IMR-90 (cell line): ENCODE measurements at regions not wholly inside any gene's neighbourhood (a gene's known extent, or its start where the extent isn't known, plus 50 kb on each side); places are given as distances from the start of the nearest gene placed in this dataset.

Experiments used
- ATAC-seq: fragments of 200-7000 bp; cut with Tn5 transposase; 2 replicates; pipeline ENCODE4 v1.9.1; 2020; ENCODE audit warnings: low read depth, mild to moderate bottlenecking, moderate library complexity
- BruUV-seq: library from RNA; stranded (reverse); fragments of 400-500 nt; replicated peaks from 2 replicates; lab custom pipeline; 2021; lab: Mats Ljungman, UMichigan
- CTCF ChIA-PET: fragments of 300-600 bp; formaldehyde crosslinking; extraction: SDS; loops from one replicate; lab custom pipeline; 2021; ENCODE audit warnings: antibody characterized with exemption; lab: Yijun Ruan, JAX
- POLR2A ChIA-PET: fragments of 300-600 bp; sonication (Branson Sonifier 250); formaldehyde crosslinking; loops from one replicate; lab custom pipeline; 2022; ENCODE audit warnings: antibody characterized with exemption; ENCODE audit not compliant: unreplicated experiment; lab: Charles Lee
- DNase-seq: peaks from one replicate; pipeline ENCODE4 v3.0.0; 2013
- H2AFZ ChIP-seq: replicated peaks from 2 replicates; pipeline ENCODE3; 2013; ENCODE audit warnings: low read length, mild to moderate bottlenecking; ENCODE audit not compliant: poor library complexity
- H2AK5ac ChIP-seq: 2 replicates; pipeline ENCODE4 v1.6.1; 2013; ENCODE audit warnings: low read depth, low read length, inconsistent platforms
- H2AK9ac ChIP-seq: replicated peaks from 2 replicates; pipeline ENCODE3; 2013; ENCODE audit warnings: mild to moderate bottlenecking, low read depth, low read length, moderate library complexity; ENCODE audit not compliant: poor library complexity
- H2BK120ac ChIP-seq: 2 replicates; pipeline ENCODE4 v1.6.1; 2013; ENCODE audit warnings: low read depth, low read length, inconsistent platforms
- H2BK15ac ChIP-seq: 3 replicates; pipeline ENCODE4 v1.6.1; 2013; ENCODE audit warnings: low read depth, low read length, inconsistent platforms
- H2BK20ac ChIP-seq: 2 replicates; pipeline ENCODE4 v1.6.1; 2013; ENCODE audit warnings: low read depth, mild to moderate bottlenecking, inconsistent platforms, low read length, moderate library complexity
- H2BK5ac ChIP-seq: 2 replicates; pipeline ENCODE4 v1.6.1; 2013; ENCODE audit warnings: mild to moderate bottlenecking, low read depth, low read length, inconsistent platforms; ENCODE audit not compliant: poor library complexity, severe bottlenecking
- H3K14ac ChIP-seq: replicated peaks from 2 replicates; pipeline ENCODE4 v1.6.1; 2013; ENCODE audit warnings: low read depth, low read length, inconsistent platforms
- H3K18ac ChIP-seq: 2 replicates; pipeline ENCODE4 v1.6.1; 2013; ENCODE audit warnings: low read depth, low read length, control low read depth
- H3K23ac ChIP-seq: 2 replicates; pipeline ENCODE4 v1.6.1; 2013; ENCODE audit warnings: low read depth, low read length, inconsistent platforms
- H3K27ac ChIP-seq: 2 replicates; pipeline ENCODE4 v1.5.1; 2013; ENCODE audit warnings: mild to moderate bottlenecking, control low read depth, low read length; ENCODE audit not compliant: insufficient read depth
- H3K27me3 ChIP-seq: 2 replicates; pipeline ENCODE4 v1.6.1; 2013; ENCODE audit warnings: low read length; ENCODE audit not compliant: control insufficient read depth, insufficient read depth
- H3K36me3 ChIP-seq: 2 replicates; pipeline ENCODE4 v1.6.1; 2013; ENCODE audit warnings: low read length, mixed read lengths; ENCODE audit not compliant: control insufficient read depth, insufficient read depth
- H3K4ac ChIP-seq: 2 replicates; pipeline ENCODE4 v1.6.1; 2013; ENCODE audit warnings: low read depth, low read length, inconsistent platforms
- H3K4me1 ChIP-seq: 2 replicates; pipeline ENCODE4 v1.6.1; 2013; ENCODE audit warnings: low read length, mixed read lengths; ENCODE audit not compliant: control insufficient read depth, insufficient read depth
- H3K4me2 ChIP-seq: 2 replicates; pipeline ENCODE4 v1.6.1; 2013; ENCODE audit warnings: low read depth, mild to moderate bottlenecking, control low read depth, low read length, moderate library complexity
- H3K4me3 ChIP-seq: 2 replicates; pipeline ENCODE4 v1.5.1; 2013; ENCODE audit warnings: low read depth, mild to moderate bottlenecking, control low read depth, low read length, moderate library complexity; ENCODE audit not compliant: insufficient read depth
- H3K56ac ChIP-seq: 2 replicates; pipeline ENCODE4 v1.6.1; 2013; ENCODE audit warnings: low read length, inconsistent platforms; ENCODE audit not compliant: insufficient read depth; ENCODE audit errors: extremely low read depth
- H3K79me1 ChIP-seq, 2 experiments: 2 replicates each; pipeline ENCODE4 v1.6.1; 2013; ENCODE audit warnings: low read length in 2 of 2, inconsistent platforms in 1 of 2, low read depth in 1 of 2
- H3K9ac ChIP-seq: 2 replicates; pipeline ENCODE4 v1.6.1; 2013; ENCODE audit warnings: low read depth, low read length, control low read depth
- H3K9me1 ChIP-seq: 2 replicates; pipeline ENCODE4 v1.6.1; 2013; ENCODE audit warnings: low read length, inconsistent platforms; ENCODE audit not compliant: insufficient read depth
- H3K9me3 ChIP-seq: 2 replicates; pipeline ENCODE4 v1.6.1; 2013; ENCODE audit warnings: low read length; ENCODE audit not compliant: control insufficient read depth, insufficient read depth
- H4K20me1 ChIP-seq: 2 replicates; pipeline ENCODE4 v1.6.1; 2013; ENCODE audit warnings: low read length, inconsistent platforms; ENCODE audit not compliant: insufficient read depth
- H4K5ac ChIP-seq: 2 replicates; pipeline ENCODE4 v1.6.1; 2013; ENCODE audit warnings: mild to moderate bottlenecking, low read depth, low read length, control low read depth
- H4K8ac ChIP-seq, 2 experiments: 2 replicates each; pipeline ENCODE4 v1.6.1; 2013; ENCODE audit warnings: low read depth in 2 of 2, low read length in 2 of 2, control low read depth in 1 of 2, inconsistent platforms in 1 of 2
- H4K91ac ChIP-seq: 2 replicates; pipeline ENCODE4 v1.6.1; 2013; ENCODE audit warnings: low read depth, low read length, inconsistent platforms; ENCODE audit not compliant: insufficient read depth
- NFE2L2 ChIP-seq: fragments of 150-350 bp; IDR thresholded peaks from 2 replicates; pipeline ENCODE4 v1.6.1; 2016; ENCODE audit warnings: low read depth, mild to moderate bottlenecking, low read length
- POLR2A ChIP-seq: IDR thresholded peaks from 2 replicates; pipeline ENCODE4 v1.6.1; 2012; ENCODE audit warnings: mild to moderate bottlenecking, low read depth, low read length
- RAD21 ChIP-seq: IDR thresholded peaks from 2 replicates; pipeline ENCODE4 v1.6.1; 2012; ENCODE audit warnings: low read length, improper control_type of control experiment
- RFX5 ChIP-seq: IDR thresholded peaks from 2 replicates; pipeline ENCODE4 v1.8.0; 2012; ENCODE audit warnings: low read depth, mild to moderate bottlenecking, low read length, moderate library complexity
- USF2 ChIP-seq: fragments of 150-350 bp; IDR thresholded peaks from 2 replicates; pipeline ENCODE4 v1.6.1; 2017; ENCODE audit warnings: mild to moderate bottlenecking, antibody characterized with exemption, low read length, low read depth
- WGBS, 2 experiments: methylation state at CpG; one replicate each; pipeline versions ENCODE4 v1.1.5 to v1.1.7; 2013; ENCODE audit warnings: missing lambda C conversion rate in 2 of 2; ENCODE audit not compliant: insufficient read length in 1 of 2; ENCODE audit errors: extremely low coverage in 2 of 2; 5-methylcytosine and 5-hydroxymethylcytosine counted together
- dilution Hi-C: fragments of 300-500 bp; cut with HindIII; formaldehyde crosslinking; loops from one replicate; pipeline ENCODE4 v1.14.3; 2018; ENCODE audit warnings: low sequenced_read_pairs; ENCODE audit not compliant: unreplicated experiment
- in situ Hi-C: fragments of 300-500 bp; cut with MboI; formaldehyde crosslinking; loops from 3 replicates; pipeline ENCODE4 v1.14.3; 2019; ENCODE audit warnings: low sequenced_read_pairs, inconsistent platforms, mixed read lengths
- intact Hi-C: fragments of 100-400 bp; cut with micrococcal nuclease; formaldehyde crosslinking; loops from 2 replicates; pipeline ENCODE4 v1.10.0; 2022

- Histone ChIP-seq H2BK5ac (no peak overlapping the region), H2BK120ac (no peak overlapping the region), H3K36me3 (no peaks in the 10 kb centered on the region), H4K5ac (0 out of 2 replicates have a peak overlapping the region, but pooled peaks have one; percentile 24), H2BK15ac (no peak overlapping the region), H3K9me1 (no peaks in the 10 kb centered on the region), H4K8ac (no peak overlapping the region), H3K27me3 (no peaks in the 10 kb centered on the region), H3K4me2 (no peak overlapping the region), H3K4me3 (no peak overlapping the region), H3K4me1 (no peaks in the 10 kb centered on the region), H3K9ac (no peak overlapping the region), H3K4ac (no peak overlapping the region), H4K20me1 (no peaks in the 10 kb centered on the region), H3K79me1 (no peaks in the 10 kb centered on the region), H3K14ac (no peak overlapping the region), H2AK9ac (no peak overlapping the region), H3K9me3 (no peaks in the 10 kb centered on the region), H4K91ac (no peak overlapping the region), H2AK5ac (no peak overlapping the region), H3K18ac (no peak overlapping the region), H2AFZ (no peak overlapping the region), H3K23ac (no peak overlapping the region), H3K56ac (no peak overlapping the region), H3K27ac (no peak overlapping the region), H2BK20ac (no peak overlapping the region)
- POLR2A ChIA-PET, result no interaction called here
- ATAC-seq, result no peak
- in situ Hi-C loops, result no loop called here
- CTCF ChIA-PET, result no interaction called here
- intact Hi-C loops, result no loop called here
- TF ChIP-seq RAD21 (no peak), NFE2L2 (no peak), RFX5 (no peak), USF2 (no peak), POLR2A (no peak)
- dilution Hi-C loops, result no loop called here
- BruUV-seq, result no TSS peak
- 100% methylated on average over 1 of the region's 2 CpGs; no CpG with 5 or more reads in 1 of the 2 experiments for WGBS, 2 experiments
- DNase-seq, result no peak
These were observed 599.9 kb downstream of the METTL15 start for GRCh38 chr11:28708075-28708474.
